CD4-positive, alpha-beta T cell treated with Interleukin-21 for 1 hour (primary cell): ENCODE measurements at regions not wholly inside any gene's neighbourhood (a gene's known extent, or its start where the extent isn't known, plus 50 kb on each side); places are given as distances from the start of the nearest gene placed in this dataset.
"Not testable (repeated sequence)": the region's sequence is repeated elsewhere in the genome, so short reads cannot be mapped to it uniquely, and the experiment has no call there.

Source experiments
- DNase-seq: peaks from one replicate; pipeline ENCODE4 v3.0.0-alpha.2; 2020

- not testable (repeated sequence) for DNase-seq
Observed at GRCh38 chr3:180424305-180424704, 177.7 kb upstream of the TTC14 start.

- DNase-seq, result no peak
Observed at GRCh38 chr3:180430896-180431295, 171.1 kb upstream of the TTC14 start.

GRCh38 chr3:180433152-180433551 is 168.8 kb upstream of the TTC14 start:
- DNase-seq, result no peak

- no peak for DNase-seq
Observed at GRCh38 chr3:180447136-180447535, 154.8 kb upstream of the TTC14 start.

- not testable (repeated sequence) for DNase-seq
Observed at GRCh38 chr3:180448407-180448806, 153.6 kb upstream of the TTC14 start.

- DNase-seq, result no peak
Observed at GRCh38 chr3:180457225-180457624, 144.7 kb upstream of the TTC14 start.

GRCh38 chr3:180466401-180467011 is 135.5 kb upstream of the TTC14 start:
- no peak for DNase-seq

GRCh38 chr3:180467177-180467576 is 134.8 kb upstream of the TTC14 start:
- no peak for DNase-seq

- no peak for DNase-seq
Observed at GRCh38 chr3:180469149-180469548, 132.8 kb upstream of the TTC14 start.

- DNase-seq, result no peak
Observed at GRCh38 chr3:180478695-180479094, 123.3 kb upstream of the TTC14 start.

- DNase-seq, result no peak
Observed at GRCh38 chr3:180492047-180492446, 109.9 kb upstream of the TTC14 start.

GRCh38 chr3:180496995-180497394 is 105.0 kb upstream of the TTC14 start:
- DNase-seq, result no peak

- no peak for DNase-seq
Observed at GRCh38 chr3:180516368-180516767, 85.6 kb upstream of the TTC14 start.

- no peak for DNase-seq
Observed at GRCh38 chr3:180523040-180523439, 78.9 kb upstream of the TTC14 start.

- no peak for DNase-seq
Observed at GRCh38 chr3:180528843-180529242, 73.1 kb upstream of the TTC14 start.

GRCh38 chr3:180529778-180530177 is 72.2 kb upstream of the TTC14 start:
- DNase-seq, result no peak

GRCh38 chr3:180530276-180530675 is 71.7 kb upstream of the TTC14 start:
- DNase-seq, result no peak

GRCh38 chr3:180531303-180532278 is 70.4 kb upstream of the TTC14 start:
- DNase-seq, result no peak

- no peak for DNase-seq
Observed at GRCh38 chr3:180534828-180535227, 67.1 kb upstream of the TTC14 start.

GRCh38 chr3:180538493-180538892 is 63.5 kb upstream of the TTC14 start:
- no peak for DNase-seq

GRCh38 chr3:180543877-180544276 is 58.1 kb upstream of the TTC14 start:
- DNase-seq, result no peak

GRCh38 chr3:180546863-180547262 is 55.1 kb upstream of the TTC14 start:
- no peak for DNase-seq

GRCh38 chr3:180548050-180548449 is 53.9 kb upstream of the TTC14 start:
- DNase-seq, result no peak
